Activated T-helper 1 cell treated with Interleukin-2 at 50 U/mL for 16 hours (primary cell): ENCODE measurements at regions not wholly inside any gene's neighbourhood (a gene's known extent, or its start where the extent isn't known, plus 50 kb on each side); places are given as distances from the start of the nearest gene placed in this dataset.
A peak's percentile ranks its signal among the peaks of the same experiment; 100 is the strongest.
"Not testable (repeated sequence)": the region's sequence is repeated elsewhere in the genome, so short reads cannot be mapped to it uniquely, and the experiment has no call there.

Experiments used
- DNase-seq: peaks from one replicate; pipeline ENCODE4 v3.0.0-alpha.2; 2020; ENCODE audit warnings: low read depth

GRCh38 chr1:185681034-185681633 lies 53.1 kb upstream of the HMCN1 start:
- DNase-seq: no peak

GRCh38 chr1:185680453-185680852 lies 53.7 kb upstream of the HMCN1 start:
- DNase-seq: no peak

- DNase-seq: no peak
Observed at GRCh38 chr1:185679220-185679619, 55.0 kb upstream of the HMCN1 start.

GRCh38 chr1:185676969-185677368 lies 57.2 kb upstream of the HMCN1 start:
- no peak for DNase-seq

GRCh38 chr1:185674201-185674600 lies 60.0 kb upstream of the HMCN1 start:
- no peak for DNase-seq

- no peak for DNase-seq
Observed at GRCh38 chr1:185672719-185673360, 61.4 kb upstream of the HMCN1 start.

GRCh38 chr1:185670187-185670627 lies 64.0 kb upstream of the HMCN1 start:
- DNase-seq: peak; percentile 15

- no peak for DNase-seq
Observed at GRCh38 chr1:185668013-185668412, 66.2 kb upstream of the HMCN1 start.

GRCh38 chr1:185666582-185666981 lies 67.6 kb upstream of the HMCN1 start:
- no peak for DNase-seq

- no peak for DNase-seq
Observed at GRCh38 chr1:185663771-185664296, 70.4 kb upstream of the HMCN1 start.

GRCh38 chr1:185663332-185663731 lies 70.9 kb upstream of the HMCN1 start:
- no peak for DNase-seq

GRCh38 chr1:185661971-185662370 lies 72.2 kb upstream of the HMCN1 start:
- no peak for DNase-seq

- DNase-seq: no peak
Observed at GRCh38 chr1:185656663-185657062, 77.5 kb upstream of the HMCN1 start.

- DNase-seq: no peak
Observed at GRCh38 chr1:185654952-185655314, 79.3 kb upstream of the HMCN1 start.

GRCh38 chr1:185654199-185654951 lies 79.8 kb upstream of the HMCN1 start:
- no peak for DNase-seq

GRCh38 chr1:185653615-185654014 lies 80.6 kb upstream of the HMCN1 start:
- DNase-seq: no peak

- no peak for DNase-seq
Observed at GRCh38 chr1:185652348-185652747, 81.8 kb upstream of the HMCN1 start.

- DNase-seq: no peak
Observed at GRCh38 chr1:185650602-185651230, 83.5 kb upstream of the HMCN1 start.

GRCh38 chr1:185648858-185649589 lies 85.2 kb upstream of the HMCN1 start:
- DNase-seq: no peak

GRCh38 chr1:185647597-185648267 lies 86.5 kb upstream of the HMCN1 start:
- not testable (repeated sequence) for DNase-seq

- no peak for DNase-seq
Observed at GRCh38 chr1:185646202-185646683, 87.9 kb upstream of the HMCN1 start.
